RCC 7860 (cell line): ENCODE measurements at regions not wholly inside any gene's neighbourhood (a gene's known extent, or its start where the extent isn't known, plus 50 kb on each side); places are given as distances from the start of the nearest gene placed in this dataset.
"Not testable (repeated sequence)": the region's sequence is repeated elsewhere in the genome, so short reads cannot be mapped to it uniquely, and the experiment has no call there.

Source experiments
- DNase-seq: peaks from one replicate; pipeline ENCODE4 v3.0.0-alpha.2; 2015; ENCODE audit warnings: low spot score
- FAIRE-seq: peaks from 2 replicates; lab custom pipeline; 2012; peaks lifted over from hg19 to GRCh38; lab: Jason Lieb, UNC

DNA sequence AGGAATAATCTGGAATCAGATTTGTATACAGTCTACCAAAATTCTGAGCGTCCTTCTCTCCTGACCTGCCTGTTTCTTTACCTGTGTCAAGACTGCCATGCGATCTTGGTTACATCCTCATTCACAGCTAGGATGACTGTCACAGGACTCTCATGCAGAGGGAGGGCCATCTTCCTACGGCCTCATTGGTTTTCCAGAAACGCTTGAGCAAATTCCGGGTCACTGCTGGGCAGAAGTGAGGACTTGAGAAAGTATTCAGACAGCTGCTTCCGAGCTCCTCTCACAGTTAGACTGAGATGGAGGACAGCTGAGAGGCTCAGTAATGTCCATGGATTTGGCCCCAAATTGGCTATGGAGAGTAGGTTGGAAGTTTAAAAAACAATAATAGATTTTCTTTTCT lies 94.2 kb downstream of the TFAP2C start:
- FAIRE-seq = no peak
- no peak for DNase-seq

DNA sequence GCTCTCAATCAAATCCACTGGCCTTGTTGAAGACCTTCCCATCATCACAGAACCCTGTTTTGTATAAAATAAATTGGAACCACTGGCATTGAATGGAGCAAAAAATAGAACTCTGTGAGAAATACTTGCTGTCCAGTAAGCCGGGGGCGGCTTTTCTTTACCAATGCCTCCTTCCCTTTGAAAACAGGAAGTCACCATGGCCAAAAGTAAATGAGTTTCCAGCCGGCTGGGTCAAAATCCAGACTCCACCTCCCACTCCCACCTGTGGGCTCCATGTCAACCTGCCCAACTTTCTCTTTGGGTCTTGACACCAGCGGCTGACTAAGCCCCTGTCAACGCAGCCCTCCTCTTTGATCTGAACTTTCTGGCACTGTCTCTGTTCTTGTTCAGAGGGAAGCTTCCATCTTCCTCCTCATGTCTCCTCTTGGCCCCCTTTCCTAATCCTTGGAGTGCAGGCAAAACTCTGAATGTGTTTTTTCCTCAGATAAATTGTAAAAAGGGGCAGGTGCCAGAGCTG lies 95.2 kb downstream of the TFAP2C start:
- FAIRE-seq = no peak
- DNase-seq = no peak

DNA sequence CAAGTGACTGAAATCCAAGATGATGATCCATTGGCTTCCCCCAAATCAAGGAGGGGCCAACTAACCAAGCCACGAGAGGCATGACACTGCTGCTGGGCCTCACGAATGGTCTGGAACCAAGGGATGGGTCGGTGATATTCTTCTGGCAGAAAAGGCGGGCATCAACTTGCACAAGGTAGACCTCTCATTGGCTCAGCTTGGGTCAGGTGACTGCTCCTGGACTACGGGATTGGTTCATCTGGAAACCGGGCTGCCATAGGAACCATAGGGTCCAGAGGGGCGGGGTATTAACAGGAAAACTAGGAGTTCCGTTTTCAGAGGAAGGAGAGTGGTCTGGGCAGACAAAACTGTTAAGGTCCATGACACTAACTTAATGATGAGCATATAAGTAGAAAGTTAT lies 100.9 kb downstream of the TFAP2C start:
- FAIRE-seq = no peak
- no peak for DNase-seq

DNA sequence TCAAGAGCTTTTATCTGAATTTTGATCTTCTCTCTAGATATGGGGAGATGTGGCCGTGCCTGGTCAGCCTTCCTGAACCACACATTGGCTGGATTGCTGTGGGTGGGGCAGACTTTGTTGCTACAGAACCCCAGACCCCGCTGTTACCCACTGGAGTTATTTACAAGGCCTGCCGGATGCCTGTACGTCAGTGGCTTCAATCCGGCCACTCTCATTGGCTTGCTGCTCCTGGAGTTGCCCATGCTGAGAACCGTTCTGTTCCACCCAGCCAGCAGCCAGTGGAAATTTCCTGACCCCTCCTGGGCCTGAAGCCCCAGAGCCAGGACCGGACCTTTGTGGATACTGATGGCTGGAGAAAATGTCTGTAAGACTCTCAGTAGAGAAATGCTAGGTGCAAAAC lies 101.9 kb downstream of the TFAP2C start:
- no peak for DNase-seq
- FAIRE-seq = no peak

DNA sequence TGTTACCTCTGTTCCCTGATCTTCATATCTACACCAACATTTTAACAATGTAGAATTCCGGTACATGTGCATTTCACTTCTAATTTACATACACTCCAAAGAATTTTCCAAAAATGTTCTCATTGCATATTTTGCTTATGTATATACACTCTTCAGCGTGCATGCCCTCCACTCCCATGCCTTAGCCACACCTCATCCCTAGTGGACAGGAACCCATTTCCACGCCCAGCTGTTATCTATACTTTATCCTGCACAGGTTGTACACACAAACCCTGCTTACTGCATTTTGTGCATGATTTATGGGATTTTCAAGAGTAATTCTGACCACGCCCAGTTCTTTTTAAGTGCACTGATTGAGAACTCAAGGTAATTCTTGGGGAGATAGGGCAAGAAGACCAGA lies 102.4 kb downstream of the TFAP2C start:
- FAIRE-seq = no peak
- no peak for DNase-seq

DNA sequence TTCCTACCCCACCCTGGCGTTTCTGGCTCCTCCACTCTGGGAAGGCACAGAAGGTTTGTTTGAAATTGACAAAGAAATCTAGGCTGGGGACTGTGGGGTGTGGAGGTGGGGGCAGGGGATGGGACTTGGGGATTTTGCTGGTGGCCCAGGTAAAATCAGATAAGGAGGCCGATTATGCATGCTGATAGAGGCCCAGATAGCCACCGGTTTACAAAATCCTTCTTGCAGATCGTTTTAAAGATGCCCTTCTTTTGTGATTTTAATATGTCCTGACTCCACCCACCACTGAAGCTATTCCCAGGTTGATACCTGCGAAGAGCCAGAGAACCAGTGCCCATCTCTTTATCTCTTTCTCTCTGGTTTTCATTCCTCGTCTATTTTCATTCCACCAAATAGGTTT lies 104.9 kb downstream of the TFAP2C start:
- FAIRE-seq = no peak
- DNase-seq = no peak

DNA sequence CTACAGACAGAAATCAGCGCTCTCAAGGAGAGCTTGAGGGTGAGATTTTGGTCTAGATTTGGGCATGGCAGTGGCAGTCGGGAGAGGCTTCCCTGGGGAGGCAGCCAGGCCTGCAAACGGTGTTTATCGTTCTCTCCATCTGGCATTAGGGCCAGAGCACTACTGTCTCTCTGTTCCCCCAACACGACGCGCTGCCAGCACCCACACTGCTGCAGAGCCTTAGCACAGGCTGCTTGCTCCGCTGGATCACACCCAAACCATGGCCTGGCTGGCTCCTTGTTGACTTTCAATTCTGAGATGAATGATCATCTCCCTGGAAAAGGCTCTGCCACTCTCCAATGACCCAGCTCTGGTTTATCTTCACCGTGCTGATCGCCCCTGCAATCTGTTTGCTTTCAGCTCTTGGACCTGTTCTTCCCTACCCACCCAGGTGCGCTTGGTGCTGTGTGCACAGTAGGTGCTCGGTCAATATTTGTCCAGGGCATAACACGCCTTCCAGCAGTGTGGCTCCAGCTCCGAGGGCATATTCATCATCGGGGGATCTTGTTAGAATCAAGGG lies 106.1 kb downstream of the TFAP2C start:
- FAIRE-seq (no peak), DNase-seq (no peak)

DNA sequence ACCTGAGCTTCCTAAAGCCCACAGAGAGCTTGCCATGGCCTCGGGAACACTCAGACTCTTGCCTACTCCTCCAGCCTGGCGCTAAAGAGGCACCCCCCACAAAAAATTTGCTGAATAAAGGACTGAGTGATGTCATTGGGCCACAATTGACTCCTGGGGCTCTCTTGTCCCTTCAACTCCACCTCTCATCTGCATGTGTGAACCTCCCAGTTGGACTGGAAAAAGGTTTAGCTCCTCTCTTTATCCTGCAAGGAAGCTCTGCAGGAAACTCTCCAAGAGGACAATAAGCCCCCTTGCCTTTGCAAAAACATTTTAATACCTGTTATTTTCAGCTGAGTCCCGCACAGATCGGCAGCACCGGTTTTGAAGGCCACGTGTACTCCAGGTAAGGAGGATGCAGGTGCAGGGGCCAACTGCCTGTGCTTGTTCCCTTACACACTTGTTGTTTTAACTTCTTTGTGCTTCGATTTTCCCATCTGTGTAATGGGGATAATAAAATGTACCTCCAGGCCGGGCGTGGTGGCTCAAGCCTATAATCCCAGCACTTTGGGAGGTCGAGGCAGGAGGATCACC lies 107.3 kb downstream of the TFAP2C start:
- FAIRE-seq (no peak), DNase-seq (no peak)

DNA sequence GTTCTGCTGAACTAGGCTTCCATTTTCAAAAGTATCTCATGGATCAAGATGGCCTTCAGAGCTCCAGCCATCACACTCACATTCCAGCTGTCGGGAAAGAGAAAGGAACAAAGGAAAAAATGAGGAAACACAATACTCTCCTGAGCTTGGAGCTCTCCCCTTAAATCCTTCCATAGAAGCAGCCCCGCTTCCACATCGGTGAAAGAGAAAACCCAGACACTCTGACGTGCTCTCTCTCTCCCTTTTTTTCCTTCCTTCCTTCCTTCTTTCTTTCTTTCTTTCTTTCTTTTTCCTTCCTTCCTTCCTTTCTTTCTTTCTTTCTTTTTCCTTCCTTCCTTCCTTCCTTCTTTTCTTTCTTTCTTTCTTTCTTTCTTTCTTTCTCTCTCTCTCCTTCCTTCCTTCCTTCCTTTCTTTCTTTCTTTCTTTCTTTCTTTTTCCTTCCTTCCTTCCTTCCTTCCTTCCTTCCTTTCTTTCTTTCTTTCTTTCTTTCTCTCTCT lies 115.3 kb downstream of the TFAP2C start:
- FAIRE-seq = not testable (repeated sequence)

DNA sequence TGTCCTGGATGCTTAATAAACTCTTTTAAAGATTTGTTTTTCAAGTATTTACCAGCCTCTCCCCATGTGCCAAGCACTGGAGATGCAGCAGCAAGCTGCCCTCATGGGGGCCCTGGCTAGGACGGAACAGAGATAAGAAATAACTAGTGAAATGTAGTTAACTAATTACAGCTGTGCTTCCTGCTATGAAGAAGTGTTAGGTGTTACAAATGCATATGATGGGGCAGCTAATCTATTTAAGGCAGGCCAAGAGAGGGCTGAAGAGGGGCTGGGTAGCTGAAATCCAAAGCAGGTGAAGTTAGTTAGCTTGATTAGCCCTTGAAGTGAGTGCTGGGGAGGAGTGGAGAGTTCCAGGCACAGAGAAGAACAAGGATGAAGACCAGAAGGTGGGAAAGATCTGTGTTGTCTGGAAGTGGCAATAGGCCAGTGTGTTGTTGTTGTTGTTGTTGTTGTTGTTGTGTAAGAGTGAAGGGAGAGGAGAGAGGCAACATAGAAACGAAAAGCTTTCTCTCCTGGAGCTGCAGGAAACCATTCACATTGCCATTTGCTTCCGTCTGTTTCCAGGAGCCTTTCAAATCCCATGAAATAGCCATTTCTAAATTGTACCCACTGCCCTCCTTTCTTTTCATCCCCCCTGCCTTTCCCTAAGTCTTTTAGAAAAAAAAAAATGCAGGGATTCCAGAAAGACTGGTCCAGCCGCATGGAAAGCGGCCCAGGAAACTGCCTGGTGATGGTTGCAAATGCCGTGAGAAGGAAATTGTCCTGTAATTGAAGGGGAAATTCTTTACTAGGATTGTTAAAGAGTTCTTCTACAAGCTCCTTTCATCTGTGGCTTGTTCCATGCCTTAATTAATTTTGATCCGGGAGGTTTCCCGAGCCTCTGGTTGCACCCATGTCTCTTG lies 119.6 kb downstream of the TFAP2C start:
- no peak for DNase-seq
- FAIRE-seq = no peak

More for the DNA sequence above, 115.3 kb downstream of the TFAP2C start:
- DNase-seq = not testable (repeated sequence)

DNA sequence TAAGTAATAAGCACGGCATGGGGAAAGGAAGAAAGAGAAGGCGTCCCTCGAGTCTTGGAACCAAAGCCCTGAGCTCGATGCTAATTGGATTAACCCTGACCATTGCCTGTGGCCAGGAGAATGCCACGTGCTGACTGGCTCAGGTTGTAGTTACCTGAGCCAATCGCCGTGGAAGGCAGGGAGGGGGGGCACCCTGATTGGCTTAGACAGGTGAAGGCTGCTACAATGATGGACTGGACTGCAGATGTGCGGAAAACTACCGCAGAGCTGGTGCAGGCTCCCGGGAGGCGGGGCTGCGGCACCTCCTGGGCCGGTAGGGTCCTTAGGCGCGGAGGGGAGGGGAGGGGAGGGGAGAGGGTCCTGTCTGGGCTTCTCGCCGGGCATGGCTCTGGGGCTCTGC lies 121.3 kb downstream of the TFAP2C start:
- DNase-seq (no peak), FAIRE-seq (no peak)

DNA sequence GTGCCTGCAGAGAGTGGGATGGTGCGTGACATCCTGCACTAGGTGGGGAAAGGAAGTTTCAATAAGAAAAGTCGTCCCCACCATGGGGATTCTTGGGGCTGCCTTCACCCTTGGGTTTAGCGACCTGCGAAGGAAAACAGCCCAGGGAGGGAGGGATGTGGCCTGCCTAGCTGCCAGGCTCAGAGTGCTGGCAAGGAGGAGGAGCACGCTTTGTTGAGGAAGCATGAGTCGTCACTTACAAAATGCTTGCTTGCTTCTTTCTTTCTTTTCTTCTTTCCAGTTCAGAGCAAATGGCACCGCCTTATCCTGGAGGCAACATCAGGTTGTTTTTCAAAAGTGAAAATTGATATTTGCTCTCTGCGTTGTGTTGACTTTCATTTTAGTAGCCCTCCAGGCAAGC lies 123.2 kb downstream of the TFAP2C start:
- FAIRE-seq = no peak
- no peak for DNase-seq

DNA sequence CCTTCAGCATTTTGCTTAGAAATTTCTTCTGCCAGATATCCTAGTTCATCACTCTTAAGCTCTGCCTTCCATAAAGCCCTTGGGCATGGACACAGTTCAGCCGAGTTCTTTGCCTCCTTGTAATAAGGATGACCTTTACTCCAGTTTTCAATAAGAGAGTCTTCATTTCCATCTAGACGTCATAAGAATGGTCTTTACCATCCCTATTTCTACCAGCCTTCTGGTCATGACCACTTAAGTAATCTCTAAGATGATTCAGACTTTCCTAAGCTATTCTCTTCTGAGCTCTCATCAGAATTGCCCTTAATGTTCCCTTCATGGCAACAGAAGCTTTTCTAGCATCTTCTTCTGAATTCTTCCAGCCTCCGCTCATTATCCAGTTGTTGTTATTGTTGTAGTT lies 126.1 kb downstream of the TFAP2C start:
- DNase-seq = no peak
- FAIRE-seq = no peak

DNA sequence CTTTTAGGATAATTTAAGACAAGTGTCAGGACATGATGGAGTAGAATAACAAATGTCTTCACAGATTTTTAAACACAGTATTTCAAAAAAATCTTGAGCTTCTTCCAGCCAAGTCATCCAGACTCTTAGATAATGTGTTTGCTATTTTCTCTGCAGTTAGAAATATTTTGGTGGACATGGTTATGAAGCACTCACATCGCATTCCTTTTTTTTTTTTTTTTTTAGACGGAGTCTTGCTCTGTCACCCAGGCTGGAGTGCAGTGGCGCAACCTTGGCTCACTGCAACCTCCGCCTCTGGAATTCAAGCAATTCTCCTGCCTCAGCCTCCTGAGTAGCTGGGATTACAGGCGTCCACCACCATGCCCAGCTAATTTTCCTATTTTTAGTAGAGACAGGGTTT lies 127.6 kb downstream of the TFAP2C start:
- not testable (repeated sequence) for FAIRE-seq, DNase-seq

DNA sequence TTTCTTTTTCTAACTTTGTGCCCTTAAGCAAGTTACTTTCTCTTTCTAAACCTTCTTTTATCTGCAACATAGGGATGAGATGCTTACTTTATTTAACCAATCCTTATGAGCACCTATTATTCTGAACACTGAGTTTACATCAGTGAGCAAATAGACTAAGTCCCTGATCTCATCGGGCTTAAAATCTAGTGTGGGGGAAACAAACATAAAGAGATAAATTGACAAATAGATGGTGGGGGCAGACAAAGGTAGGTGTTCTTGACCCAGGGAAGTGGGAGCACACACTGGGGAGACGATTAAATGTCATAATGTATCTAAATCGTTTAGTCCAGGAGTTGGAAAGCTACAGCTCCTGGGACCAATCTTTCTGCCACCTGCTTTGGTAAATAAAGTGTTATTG lies 129.6 kb downstream of the TFAP2C start:
- DNase-seq = no peak
- FAIRE-seq = no peak

DNA sequence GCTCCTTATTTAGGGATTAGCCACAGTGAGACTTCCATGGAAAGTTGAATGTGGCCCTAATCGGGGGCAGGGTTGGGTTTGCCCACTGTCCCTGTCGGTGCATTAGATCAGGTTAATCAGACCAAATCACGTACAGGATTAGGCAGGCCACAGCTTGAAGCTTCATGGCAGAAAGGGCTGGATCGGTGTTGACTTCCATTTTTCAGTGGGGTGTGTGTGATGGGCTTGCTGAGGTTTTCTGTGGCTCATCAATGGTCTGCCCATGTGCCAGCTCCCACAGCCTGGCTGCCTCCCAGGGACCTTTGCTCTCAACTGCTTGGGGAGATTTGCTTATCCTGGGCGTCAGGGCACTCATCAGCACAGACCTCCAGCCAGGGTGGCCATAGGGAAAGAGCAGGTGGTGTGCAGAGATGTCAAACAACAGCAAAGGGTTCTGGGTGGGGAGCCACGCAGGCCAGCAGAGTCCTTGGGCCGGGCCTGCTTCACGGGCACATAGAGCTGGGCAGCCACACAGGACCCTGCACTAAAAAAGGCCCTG lies 130.7 kb downstream of the TFAP2C start:
- DNase-seq (no peak), FAIRE-seq (no peak)

DNA sequence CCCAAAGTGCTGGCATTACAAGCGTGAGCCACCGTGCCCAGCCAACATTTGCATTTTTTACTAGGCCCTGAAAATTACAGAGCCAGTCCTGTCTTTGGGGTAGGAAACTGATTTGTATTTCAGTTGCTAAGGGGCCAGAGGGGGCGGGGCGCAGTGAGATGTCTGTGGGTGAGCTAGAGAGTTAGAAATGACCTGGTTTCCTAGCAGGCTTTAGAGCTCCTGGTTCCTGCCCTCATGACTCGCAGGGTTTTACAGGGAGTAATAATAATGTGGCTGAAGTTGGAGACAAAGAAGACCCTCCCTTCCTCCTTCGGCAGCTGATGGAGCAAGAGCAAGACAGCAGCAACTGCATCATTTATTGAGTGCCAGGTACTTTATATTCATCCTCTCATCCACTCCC lies 131.5 kb downstream of the TFAP2C start:
- FAIRE-seq = no peak
- DNase-seq = no peak

DNA sequence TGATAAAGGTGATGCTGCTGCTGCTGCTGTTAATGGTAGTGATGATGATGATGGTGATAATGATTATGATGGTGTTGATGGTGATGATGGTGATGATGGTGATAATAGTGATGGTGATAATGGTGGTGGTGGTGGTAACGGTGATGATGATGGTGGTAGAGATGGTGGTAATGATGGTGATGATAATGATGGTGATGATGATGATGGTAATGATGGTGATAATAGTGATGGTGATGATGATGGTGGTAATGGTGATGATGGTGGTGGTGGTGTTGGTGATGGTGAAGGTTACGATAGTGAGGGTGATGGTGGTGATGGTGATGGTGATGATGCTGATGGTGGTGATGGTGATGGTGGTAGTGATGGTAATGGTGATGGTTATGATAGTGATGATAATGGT lies 132.3 kb downstream of the TFAP2C start:
- no peak for DNase-seq
- no peak for FAIRE-seq

DNA sequence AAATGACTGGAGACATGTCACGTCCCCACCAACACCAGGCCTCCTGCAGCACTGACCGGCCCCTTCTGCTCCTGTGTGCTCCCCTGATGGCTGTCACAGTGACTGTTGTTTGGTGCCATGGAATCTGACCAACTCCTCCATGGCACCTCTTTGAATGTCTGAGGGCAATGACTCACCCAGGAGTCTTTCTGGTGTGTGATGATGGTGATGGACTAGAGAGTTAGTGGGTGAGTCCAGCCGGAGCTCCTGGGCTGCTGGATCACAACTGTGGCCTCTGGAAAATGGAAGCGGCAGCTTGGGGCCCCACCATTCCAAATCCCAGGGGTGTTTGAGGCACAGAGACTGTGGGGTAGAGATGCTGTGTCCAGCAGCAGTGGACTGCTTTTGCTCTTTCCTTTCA lies 133.3 kb downstream of the TFAP2C start:
- no peak for FAIRE-seq
- DNase-seq = no peak

DNA sequence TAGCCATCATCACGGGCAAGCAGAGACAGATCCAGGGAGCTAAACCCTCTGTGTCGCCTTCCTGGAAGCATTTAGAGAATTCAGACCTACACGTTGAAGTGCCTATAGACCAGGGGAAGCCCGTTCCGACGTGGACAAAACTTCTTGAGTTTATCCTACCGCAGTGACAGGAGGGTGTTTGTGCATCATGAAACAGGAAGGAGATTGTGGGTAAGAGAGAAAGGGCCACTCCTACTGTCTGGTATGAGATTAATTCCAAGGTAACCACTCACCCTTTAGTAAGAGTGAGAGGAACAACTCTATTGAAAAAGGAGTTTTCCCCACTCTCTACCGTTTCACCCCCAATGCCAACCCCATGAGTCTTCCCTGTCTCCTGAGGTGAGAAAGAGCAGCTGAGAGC lies 133.7 kb downstream of the TFAP2C start:
- DNase-seq (no peak), FAIRE-seq (no peak)

DNA sequence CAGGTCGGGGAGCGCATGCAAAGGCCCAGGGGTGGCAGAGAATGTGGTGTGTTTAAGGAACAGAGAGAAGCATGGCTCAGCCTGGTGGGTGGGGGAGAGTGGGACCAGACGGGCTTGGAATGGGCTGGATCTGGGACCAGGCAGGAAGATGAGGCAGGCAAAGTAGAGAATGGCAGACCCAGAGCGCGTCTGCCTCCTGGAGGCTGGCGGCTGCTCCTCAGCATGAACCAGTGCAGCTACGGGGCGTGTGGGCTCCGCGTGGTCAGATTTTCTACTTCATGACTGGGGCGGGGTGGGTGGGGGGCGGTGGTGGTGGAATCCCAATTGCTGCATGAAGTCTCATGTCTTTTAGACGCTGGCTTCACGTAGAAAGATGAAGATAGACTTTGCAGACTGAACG lies 135.6 kb downstream of the TFAP2C start:
- DNase-seq (no peak), FAIRE-seq (no peak)
